ENCODE measurements at regions not wholly inside any gene's neighbourhood (a gene's known extent, or its start where the extent isn't known, plus 50 kb on each side); places are given as distances from the start of the nearest gene placed in this dataset.

- ATAC-seq, result no peak
- intact Hi-C loops (cut with DNase I; ENCODE audit: low total_unique reads), result no loop called here
Observed at GRCh38 chr6:93820465-93821082, 401.2 kb upstream of the EPHA7 start.

GRCh38 chr6:93819189-93819588 lies 399.8 kb upstream of the EPHA7 start:
- Histone ChIP-seq H3K27ac (no peak overlapping the region), H3K4me3 (no peak overlapping the region), H3K9me3 (no peaks in the 10 kb centered on the region), H3K4me1 (no peaks in the 10 kb centered on the region), H3K27me3 (no peaks in the 10 kb centered on the region), H3K36me3 (no peaks in the 10 kb centered on the region)
- DNase-seq (no peak), ATAC-seq (no peak)
- in situ Hi-C loops (cut with MboI; ENCODE audit: low sequenced_read_pairs in 4 of 4), result no loop called here
- TF ChIP-seq POLR2A (IDR thresholded peaks at IDR 0.05), result no peak
- TF ChIP-seq CTCF (IDR thresholded peaks at IDR 0.05 in 4 of 5, conservative IDR thresholded peaks at IDR 0.05 in 1 of 5), result no peak
- intact Hi-C loops (cut with DNase I; ENCODE audit: low total_unique reads), result no loop called here

More at GRCh38 chr6:93820465-93821082, 401.2 kb upstream of the EPHA7 start:
- in situ Hi-C loops (cut with MboI; ENCODE audit: low sequenced_read_pairs in 4 of 4), result no loop called here
- Histone ChIP-seq H3K9me3 (no peaks in the 10 kb centered on the region), H3K27ac (no peak overlapping the region), H3K4me1 (no peaks in the 10 kb centered on the region), H3K27me3 (no peaks in the 10 kb centered on the region), H3K4me3 (no peak overlapping the region), H3K36me3 (no peaks in the 10 kb centered on the region)
- no peak for TF ChIP-seq CTCF (IDR thresholded peaks at IDR 0.05 in 4 of 5, conservative IDR thresholded peaks at IDR 0.05 in 1 of 5)
- no peak for TF ChIP-seq POLR2A (IDR thresholded peaks at IDR 0.05)
- DNase-seq, result no peak

GRCh38 chr6:93817937-93818336 lies 398.6 kb upstream of the EPHA7 start:
- in situ Hi-C loops (cut with MboI; ENCODE audit: low sequenced_read_pairs in 4 of 4), result no loop called here
- ATAC-seq (no peak), DNase-seq (no peak)
- Histone ChIP-seq H3K4me1 (no peaks in the 10 kb centered on the region), H3K27me3 (no peaks in the 10 kb centered on the region), H3K27ac (no peak overlapping the region), H3K9me3 (no peaks in the 10 kb centered on the region), H3K36me3 (no peaks in the 10 kb centered on the region), H3K4me3 (no peak overlapping the region)
- TF ChIP-seq CTCF (IDR thresholded peaks at IDR 0.05 in 4 of 5, conservative IDR thresholded peaks at IDR 0.05 in 1 of 5), result no peak
- TF ChIP-seq POLR2A (IDR thresholded peaks at IDR 0.05), result no peak
- intact Hi-C loops (cut with DNase I; ENCODE audit: low total_unique reads), result no loop called here

- Histone ChIP-seq H3K36me3 (no peaks in the 10 kb centered on the region), H3K27me3 (no peaks in the 10 kb centered on the region), H3K4me3 (no peak overlapping the region), H3K9me3 (no peaks in the 10 kb centered on the region), H3K27ac (no peak overlapping the region), H3K4me1 (no peaks in the 10 kb centered on the region)
- no peak for DNase-seq
- in situ Hi-C loops (cut with MboI; ENCODE audit: low sequenced_read_pairs in 4 of 4) (no loop called here), intact Hi-C loops (cut with DNase I; ENCODE audit: low total_unique reads) (no loop called here)
- TF ChIP-seq CTCF (IDR thresholded peaks at IDR 0.05 in 4 of 5, conservative IDR thresholded peaks at IDR 0.05 in 1 of 5), result no peak
- no peak for TF ChIP-seq POLR2A (IDR thresholded peaks at IDR 0.05)
- ATAC-seq, result no peak
Observed at GRCh38 chr6:93806409-93807270, 387.3 kb upstream of the EPHA7 start.

Data from gastrocnemius medialis (tissue), 4 donors.